Right cardiac atrium (tissue), 5 donors: ENCODE measurements at regions not wholly inside any gene's neighbourhood (a gene's known extent, or its start where the extent isn't known, plus 50 kb on each side); places are given as distances from the start of the nearest gene placed in this dataset.

Experiments
- ATAC-seq, 2 donors: fragments of 200-7000 bp; cut with Tn5 transposase; one replicate each; pipeline versions ENCODE4 v1.8.0 to v1.9.1; 2020; ENCODE audit warnings: moderate library complexity in 2 of 2, mild to moderate bottlenecking in 1 of 2
- DNase-seq, 3 donors: peaks; one replicate each; pipeline ENCODE4 v3.0.0-alpha.2; 2020
- H3K27ac ChIP-seq: one replicate; pipeline ENCODE4 v1.5.1; 2013; ENCODE audit warnings: mild to moderate bottlenecking, low read length, control low read depth, moderate library complexity
- H3K27me3 ChIP-seq: one replicate; pipeline ENCODE4 v1.6.1; 2013; ENCODE audit not compliant: control insufficient read depth, insufficient read depth
- H3K4me1 ChIP-seq: one replicate; pipeline ENCODE4 v1.6.1; 2013; ENCODE audit warnings: low read length; ENCODE audit not compliant: control insufficient read depth, insufficient read depth
- H3K4me3 ChIP-seq: one replicate; pipeline ENCODE4 v1.5.1; 2013; ENCODE audit warnings: low read length, control low read depth
- H3K9me3 ChIP-seq: one replicate; pipeline ENCODE4 v1.6.1; 2013; ENCODE audit warnings: low read length; ENCODE audit not compliant: control insufficient read depth
- WGBS: extraction: QIAGEN DNeasy Blood & Tissue Kit; methylation state at CpG from one replicate; pipeline ENCODE4 v1.1.7; 2013; 5-methylcytosine and 5-hydroxymethylcytosine counted together
- intact Hi-C, 4 donors: fragments of 100-400 bp; cut with DNase I; formaldehyde crosslinking; loops; one replicate each; pipeline versions ENCODE4 v1.11.0 to v1.14.0; 2022 to 2023
- donor health status: healthy with polysubstance abuse.
- donor health status: DM: no; HTN: yes; CAD: no.
- donor health status: DM: no; HTN: no; CAD: no.
- donor health status: DM: no; HTN: yes; CAD: no; lungs with severe emphysema.
- donor health status: DM: yes; HTN: yes; CAD: no.

DNA sequence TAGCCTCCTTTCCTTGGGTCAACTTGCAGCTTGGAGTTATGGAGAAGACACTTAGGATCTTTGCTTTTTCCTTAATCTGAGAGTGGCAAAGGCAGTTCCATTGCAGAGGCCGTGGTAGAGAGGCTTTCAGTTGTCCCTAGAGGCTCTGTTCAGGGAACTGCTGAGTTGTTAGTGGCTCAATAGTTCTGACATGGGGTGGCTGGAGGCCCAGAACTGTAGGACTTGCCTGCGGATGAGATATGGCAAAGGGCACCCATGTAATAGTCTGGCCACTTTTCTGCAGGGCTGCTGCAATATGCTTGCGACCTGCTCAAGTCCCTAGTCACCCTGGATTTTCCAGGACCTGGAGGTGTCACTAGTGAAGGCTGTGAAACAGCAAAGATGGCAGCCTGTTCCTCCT is 99.9 kb downstream of the CLDN1 start:
- 72% methylated on average over 3 of the region's 3 CpGs for WGBS
- H3K4me1 ChIP-seq = no peaks in the 10 kb centered on the region

DNA sequence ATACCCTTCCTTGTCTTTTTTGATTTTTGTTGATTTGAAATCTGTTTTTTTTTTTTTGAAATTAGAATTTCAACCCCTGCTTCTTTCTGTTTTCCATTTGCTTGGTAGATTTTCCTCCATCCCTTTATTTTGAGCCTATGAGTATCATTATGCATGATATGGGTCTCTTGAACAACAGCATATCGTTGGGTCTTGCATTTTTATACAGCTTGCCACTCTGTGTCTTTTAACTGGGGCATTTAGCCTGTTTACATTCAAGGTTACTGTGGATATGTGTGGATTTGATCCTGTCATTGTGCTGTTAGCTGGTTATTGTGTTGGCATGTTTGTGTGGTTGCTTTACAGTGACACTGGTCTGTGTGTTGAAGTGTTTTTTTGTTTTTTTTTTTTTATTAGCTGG is 99.7 kb upstream of the P3H2 start:
- WGBS = 81% methylated on average over 1 of the region's 1 CpG
- ATAC-seq (no peak), DNase-seq (no peak)
- intact Hi-C loops = loop anchor here in 1 of 4 donors (10.0 kb wide), 1 partner anchor 104 kb away; the partner anchor contains the start of gene CLDN1
- Histone ChIP-seq H3K9me3 (no peaks in the 10 kb centered on the region), H3K27ac (no peak overlapping the region), H3K4me1 (no peaks in the 10 kb centered on the region), H3K4me3 (no peak overlapping the region), H3K27me3 (no peaks in the 10 kb centered on the region)

More for the DNA sequence above, 99.9 kb downstream of the CLDN1 start:
- H3K27me3 ChIP-seq = no peaks in the 10 kb centered on the region
- H3K27ac ChIP-seq = no peak overlapping the region
- H3K9me3 ChIP-seq = no peaks in the 10 kb centered on the region
- H3K4me3 ChIP-seq = no peak overlapping the region
- DNase-seq = peak in 2 of 3 donors; percentile 46
- intact Hi-C loops = loop anchor here in 1 of 4 donors (10.0 kb wide), 1 partner anchor 102 kb away; the partner anchor contains the start of gene CLDN1
- peak; percentile 41 to 50 for ATAC-seq

DNA sequence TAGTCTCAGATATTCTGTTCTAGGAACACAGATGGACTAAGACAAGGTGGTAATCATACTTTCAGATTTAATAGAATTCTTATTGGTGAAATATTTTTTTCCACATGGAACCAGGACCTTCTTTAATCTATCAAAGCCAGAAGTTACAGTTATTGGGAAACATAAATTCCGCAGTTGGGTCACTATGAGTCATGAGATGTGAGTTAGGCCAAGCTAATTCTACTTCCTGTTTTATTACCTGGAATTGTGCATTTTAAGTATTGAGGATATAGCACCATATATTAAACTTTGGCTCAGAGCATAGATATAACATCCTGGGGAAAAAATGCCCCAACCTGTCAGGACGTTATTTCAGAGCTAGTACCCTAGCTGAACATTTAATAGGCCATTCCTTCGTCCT is 96.4 kb upstream of the P3H2 start:
- no peak overlapping the region for H3K4me3 ChIP-seq
- 82% methylated on average over 3 of the region's 3 CpGs for WGBS

DNA sequence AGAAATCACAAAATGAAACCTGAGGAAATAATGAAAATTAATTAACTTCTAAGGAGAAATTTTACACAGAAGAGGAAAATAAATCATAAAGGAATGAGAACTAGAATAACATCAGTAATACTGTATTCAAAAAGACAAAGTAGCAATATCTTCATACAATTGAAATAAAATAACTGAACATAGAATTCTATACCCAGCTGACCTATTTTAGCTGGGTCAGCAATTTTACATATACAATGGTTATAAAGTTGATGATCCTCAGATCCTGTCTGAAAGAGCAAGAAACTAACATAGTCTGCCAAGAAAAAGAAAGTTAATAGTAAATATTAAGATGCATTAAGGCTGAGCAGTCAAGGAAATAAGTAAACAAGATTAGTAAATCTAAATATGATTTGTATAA is 93.0 kb upstream of the P3H2 start:
- Histone ChIP-seq H3K27me3 (no peaks in the 10 kb centered on the region), H3K9me3 (no peaks in the 10 kb centered on the region), H3K4me1 (no peaks in the 10 kb centered on the region), H3K27ac (no peak overlapping the region), H3K4me3 (no peak overlapping the region)
- intact Hi-C loops = no loop called here
- no peak for DNase-seq
- ATAC-seq = no peak

More for the DNA sequence above, 96.4 kb upstream of the P3H2 start:
- no peak for ATAC-seq
- H3K9me3 ChIP-seq = no peaks in the 10 kb centered on the region
- no peaks in the 10 kb centered on the region for H3K27me3 ChIP-seq
- intact Hi-C loops = no loop called here
- H3K4me1 ChIP-seq = no peaks in the 10 kb centered on the region
- DNase-seq = no peak
- H3K27ac ChIP-seq = no peak overlapping the region

DNA sequence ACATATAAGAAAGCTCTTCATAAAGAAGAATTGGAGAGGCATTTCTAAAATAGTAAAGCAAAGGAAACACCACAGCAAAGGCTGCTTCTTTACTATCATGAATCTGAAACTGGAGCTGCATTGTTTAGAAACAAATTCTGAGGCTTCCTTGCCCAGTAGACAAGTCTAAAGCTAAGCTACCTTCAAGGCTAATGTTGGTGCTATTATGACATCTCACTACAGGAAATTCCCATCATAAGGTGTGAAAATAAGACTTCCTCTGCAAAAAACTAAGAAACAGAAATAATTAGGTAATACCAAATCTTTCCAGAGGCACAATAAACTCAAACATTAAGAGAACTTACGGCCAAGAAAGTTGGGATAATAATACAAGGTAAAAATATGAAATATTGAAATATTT is 89.9 kb upstream of the P3H2 start:
- no peak overlapping the region for H3K27ac ChIP-seq
- 82% methylated on average over 1 of the region's 1 CpG for WGBS
- no peaks in the 10 kb centered on the region for H3K9me3 ChIP-seq
- no peaks in the 10 kb centered on the region for H3K27me3 ChIP-seq
- intact Hi-C loops = no loop called here
- H3K4me3 ChIP-seq = no peak overlapping the region
- DNase-seq (no peak), ATAC-seq (no peak)
- no peaks in the 10 kb centered on the region for H3K4me1 ChIP-seq

DNA sequence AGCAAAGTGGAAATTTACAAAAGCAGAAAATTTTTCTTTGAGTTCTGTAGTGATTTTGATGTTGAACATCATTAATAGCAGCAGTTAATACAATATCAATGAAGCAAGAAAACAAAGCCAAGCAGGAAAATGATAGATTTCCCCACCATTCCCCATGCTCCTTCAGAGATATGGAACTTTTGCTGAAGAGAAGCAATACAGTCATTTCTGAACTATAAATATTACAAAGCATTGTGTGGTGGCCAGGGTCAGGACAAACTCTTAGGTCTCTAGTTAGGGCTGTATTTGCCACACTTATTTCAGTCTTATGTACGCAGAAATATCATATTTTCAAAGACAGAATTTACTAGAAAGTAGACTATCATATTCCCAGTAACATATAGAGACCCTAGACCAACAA is 88.8 kb upstream of the P3H2 start:
- DNase-seq (no peak), ATAC-seq (no peak)
- Histone ChIP-seq H3K9me3 (no peaks in the 10 kb centered on the region), H3K27me3 (no peaks in the 10 kb centered on the region), H3K4me1 (no peaks in the 10 kb centered on the region), H3K27ac (no peak overlapping the region), H3K4me3 (no peak overlapping the region)
- WGBS = 46% methylated on average over 1 of the region's 1 CpG
- intact Hi-C loops = no loop called here

DNA sequence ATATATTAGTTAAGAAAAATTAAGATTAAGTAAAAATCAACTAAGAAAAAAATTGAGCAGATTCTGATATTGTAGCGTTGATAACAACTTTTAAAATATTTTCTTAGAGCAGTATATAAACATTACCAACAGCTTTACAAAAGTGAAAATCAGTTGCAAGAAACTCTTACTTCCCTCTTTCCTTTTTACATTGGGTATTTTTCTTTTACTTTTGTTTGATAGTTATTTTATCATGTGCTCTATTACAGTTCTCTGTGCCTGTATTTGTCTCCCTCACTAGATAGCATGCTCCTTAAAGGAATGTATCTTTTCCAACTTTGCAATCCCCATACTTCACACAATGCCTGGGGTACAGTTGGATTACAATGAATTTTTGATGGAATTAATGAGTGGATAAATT is 87.5 kb upstream of the P3H2 start:
- DNase-seq (no peak), ATAC-seq (no peak)
- intact Hi-C loops = no loop called here
- no peaks in the 10 kb centered on the region for H3K27me3 ChIP-seq
- H3K4me3 ChIP-seq = no peak overlapping the region
- 93% methylated on average over 1 of the region's 1 CpG for WGBS
- no peak overlapping the region for H3K27ac ChIP-seq
- H3K4me1 ChIP-seq = no peaks in the 10 kb centered on the region
- no peaks in the 10 kb centered on the region for H3K9me3 ChIP-seq

DNA sequence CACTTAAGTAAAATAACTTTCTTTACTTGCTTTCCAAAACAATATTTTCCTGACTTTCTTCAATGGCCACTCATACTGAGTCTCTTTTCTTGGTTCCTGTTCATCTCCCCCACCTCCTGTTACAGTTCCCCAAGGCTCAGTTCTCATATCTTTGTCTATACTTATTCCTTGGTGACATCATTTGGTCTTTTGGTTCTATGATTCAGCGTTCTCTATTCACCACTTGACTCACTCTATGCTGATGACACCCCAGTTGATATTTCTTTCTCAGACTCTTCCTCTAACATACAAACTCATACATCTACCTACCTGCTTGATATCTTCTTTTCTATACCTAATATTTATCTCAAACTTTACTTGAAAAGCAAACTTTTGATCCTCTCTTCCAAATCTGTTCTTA is 85.0 kb upstream of the P3H2 start:
- H3K27ac ChIP-seq = no peak overlapping the region
- no peaks in the 10 kb centered on the region for H3K9me3 ChIP-seq
- WGBS = 58% methylated on average over 1 of the region's 1 CpG
- H3K4me3 ChIP-seq = no peak overlapping the region
- intact Hi-C loops = no loop called here
- H3K27me3 ChIP-seq = no peaks in the 10 kb centered on the region
- no peak for ATAC-seq
- no peaks in the 10 kb centered on the region for H3K4me1 ChIP-seq
- DNase-seq = no peak

DNA sequence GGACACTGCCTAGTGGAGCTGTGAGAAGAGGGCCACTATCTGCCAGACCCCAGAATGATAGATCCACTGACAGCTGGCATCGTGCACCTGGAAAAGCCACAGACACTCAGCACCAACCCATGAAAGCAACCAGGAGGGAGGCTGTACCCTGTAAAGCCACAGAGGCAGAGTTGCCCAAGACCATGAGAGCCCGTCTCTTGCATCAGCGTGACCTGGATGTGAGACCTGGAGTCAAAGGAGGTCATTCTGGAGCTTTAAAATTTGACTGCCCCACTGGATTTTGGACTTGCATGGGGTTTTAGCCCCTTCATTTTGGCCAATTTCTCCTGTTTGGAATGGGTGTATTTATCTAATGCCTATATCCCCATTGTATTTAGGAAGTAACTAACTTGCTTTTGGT is 83.5 kb upstream of the P3H2 start:
- no peak for ATAC-seq
- Histone ChIP-seq H3K27ac (no peak overlapping the region), H3K4me1 (no peaks in the 10 kb centered on the region), H3K27me3 (no peaks in the 10 kb centered on the region), H3K9me3 (no peaks in the 10 kb centered on the region), H3K4me3 (no peak overlapping the region)
- 96% methylated on average over 3 of the region's 3 CpGs for WGBS
- intact Hi-C loops = loop anchor here (5.0 kb wide), 1 partner anchor 242 kb away; no protein-coding TSS in a partner anchor
- DNase-seq = no peak

DNA sequence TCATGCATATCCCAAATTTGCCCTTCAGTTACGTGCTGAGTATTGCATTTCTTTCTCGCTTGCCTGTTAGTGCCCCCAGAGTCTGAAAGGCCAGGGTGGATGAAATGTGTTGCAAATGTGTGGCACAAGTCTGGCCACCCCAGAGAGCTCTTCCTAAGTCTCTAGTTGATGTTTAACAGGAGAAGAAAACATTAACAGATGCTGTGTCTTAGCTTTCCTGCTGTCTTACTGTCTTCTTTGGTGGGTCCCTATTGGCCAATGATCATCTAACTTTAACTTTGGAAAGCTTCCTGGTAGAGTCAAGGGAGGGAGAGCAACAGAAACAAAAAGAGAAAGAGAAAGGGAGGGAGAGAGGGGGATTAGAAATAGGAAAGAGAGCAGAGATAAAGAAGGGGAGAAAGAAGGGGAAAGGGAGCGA is 76.7 kb upstream of the P3H2 start:
- no peak overlapping the region for H3K4me3 ChIP-seq
- WGBS = 85% methylated on average over 3 of the region's 3 CpGs
- H3K4me1 ChIP-seq = no peaks in the 10 kb centered on the region
- no peaks in the 10 kb centered on the region for H3K27me3 ChIP-seq
- H3K9me3 ChIP-seq = no peaks in the 10 kb centered on the region
- no peak for ATAC-seq
- H3K27ac ChIP-seq = no peak overlapping the region
- intact Hi-C loops = no loop called here
- DNase-seq = no peak

DNA sequence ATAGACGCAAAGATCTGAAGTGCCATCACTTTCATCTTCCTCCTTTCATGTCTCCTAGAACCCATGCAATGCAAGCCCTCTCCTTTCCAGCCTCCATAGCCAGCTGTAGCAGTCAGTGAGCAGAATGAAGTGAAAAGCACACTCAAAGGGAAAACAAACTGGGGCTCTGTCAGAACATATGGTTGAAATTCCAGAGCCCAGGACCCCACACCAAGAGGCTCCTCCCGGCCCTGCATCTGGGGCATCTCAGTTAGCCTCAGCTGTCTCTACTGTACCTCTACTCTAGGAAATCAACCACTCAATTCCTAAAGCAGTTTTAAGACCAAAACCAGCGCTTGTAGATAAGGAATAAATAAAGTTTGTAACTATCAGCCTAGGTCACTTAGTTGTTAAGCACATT is 73.8 kb upstream of the P3H2 start:
- 78% methylated on average over 3 of the region's 3 CpGs for WGBS
- intact Hi-C loops = no loop called here
- no peaks in the 10 kb centered on the region for H3K9me3 ChIP-seq

DNA sequence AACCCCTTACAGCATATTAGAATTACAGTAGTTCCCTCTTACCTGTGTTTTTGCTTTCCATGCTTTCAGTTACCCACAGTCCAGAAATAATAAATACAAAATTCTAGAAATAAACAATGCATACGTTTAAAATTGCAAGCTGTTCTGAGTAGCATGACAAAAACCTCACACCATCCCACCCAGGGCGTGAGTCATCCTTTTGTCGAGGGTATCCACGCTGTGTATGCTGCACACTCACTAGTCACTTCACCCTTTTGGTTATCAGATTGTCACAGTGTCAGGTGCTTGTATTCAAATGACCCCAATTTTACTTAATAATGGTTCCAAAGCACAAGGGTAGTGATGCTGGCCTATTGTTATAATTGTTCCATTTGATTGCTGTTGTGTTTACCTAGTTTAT is 72.5 kb upstream of the P3H2 start:
- DNase-seq (no peak), ATAC-seq (no peak)
- intact Hi-C loops = no loop called here
- Histone ChIP-seq H3K4me3 (no peak overlapping the region), H3K27ac (no peak overlapping the region), H3K27me3 (no peaks in the 10 kb centered on the region), H3K9me3 (no peaks in the 10 kb centered on the region), H3K4me1 (no peaks in the 10 kb centered on the region)
- WGBS = 69% methylated on average over 4 of the region's 4 CpGs

More for the DNA sequence above, 73.8 kb upstream of the P3H2 start:
- H3K27me3 ChIP-seq = no peaks in the 10 kb centered on the region
- no peak overlapping the region for H3K4me3 ChIP-seq
- no peaks in the 10 kb centered on the region for H3K4me1 ChIP-seq
- ATAC-seq (no peak), DNase-seq (no peak)
- H3K27ac ChIP-seq = no peak overlapping the region
